ENCODE measurements at regions not wholly inside any gene's neighbourhood (a gene's known extent, or its start where the extent isn't known, plus 50 kb on each side); places are given as distances from the start of the nearest gene placed in this dataset.

- TF ChIP-seq CTCF (IDR thresholded peaks at IDR 0.05) (no peak), POLR2A (IDR thresholded peaks at IDR 0.05) (no peak)
These were observed 197.8 kb upstream of the MYT1L start for GRCh38 chr2:2528846-2529245.

Measured in lower leg skin (tissue), 3 donors.